Activated T-helper 2 cell treated with anti-CD3 and anti-CD28 coated beads, Interferon-gamma antibody, Interleukin-2, Interleukin-4, amounts not matched to agents 10 μg/mL and 5 μg/mL and 100 μg/mL, durations not matched to agents 14 hours and 24 hours and 36 hours (primary cell): ENCODE measurements at regions not wholly inside any gene's neighbourhood (a gene's known extent, or its start where the extent isn't known, plus 50 kb on each side); places are given as distances from the start of the nearest gene placed in this dataset.

ENCODE experiments used
- DNase-seq: peaks from one replicate; pipeline ENCODE4 v3.0.0; 2021; ENCODE audit warnings: low spot score
- H3K27ac Mint-ChIP-seq: one replicate; pipeline ENCODE4 v1.8.0; 2021; ENCODE audit warnings: mixed read lengths
- H3K27me3 Mint-ChIP-seq: one replicate; pipeline ENCODE4 v1.8.0; 2021; ENCODE audit warnings: low read depth, mixed read lengths
- H3K36me3 Mint-ChIP-seq: one replicate; pipeline ENCODE4 v1.8.0; 2021; ENCODE audit warnings: low read depth, mixed read lengths
- H3K4me1 Mint-ChIP-seq: one replicate; pipeline ENCODE4 v1.8.0; 2021; ENCODE audit warnings: low read depth, mixed read lengths
- H3K4me3 Mint-ChIP-seq: one replicate; pipeline ENCODE4 v1.8.0; 2021; ENCODE audit warnings: low read depth, mild to moderate bottlenecking, moderate library complexity, mixed read lengths
- H3K9me3 Mint-ChIP-seq: one replicate; pipeline ENCODE4 v1.8.0; 2021; ENCODE audit warnings: mixed read lengths
- intact Hi-C: fragments of 100-400 bp; cut with micrococcal nuclease; formaldehyde crosslinking; loops from one replicate; pipeline ENCODE4 v1.15.1; 2023

DNA sequence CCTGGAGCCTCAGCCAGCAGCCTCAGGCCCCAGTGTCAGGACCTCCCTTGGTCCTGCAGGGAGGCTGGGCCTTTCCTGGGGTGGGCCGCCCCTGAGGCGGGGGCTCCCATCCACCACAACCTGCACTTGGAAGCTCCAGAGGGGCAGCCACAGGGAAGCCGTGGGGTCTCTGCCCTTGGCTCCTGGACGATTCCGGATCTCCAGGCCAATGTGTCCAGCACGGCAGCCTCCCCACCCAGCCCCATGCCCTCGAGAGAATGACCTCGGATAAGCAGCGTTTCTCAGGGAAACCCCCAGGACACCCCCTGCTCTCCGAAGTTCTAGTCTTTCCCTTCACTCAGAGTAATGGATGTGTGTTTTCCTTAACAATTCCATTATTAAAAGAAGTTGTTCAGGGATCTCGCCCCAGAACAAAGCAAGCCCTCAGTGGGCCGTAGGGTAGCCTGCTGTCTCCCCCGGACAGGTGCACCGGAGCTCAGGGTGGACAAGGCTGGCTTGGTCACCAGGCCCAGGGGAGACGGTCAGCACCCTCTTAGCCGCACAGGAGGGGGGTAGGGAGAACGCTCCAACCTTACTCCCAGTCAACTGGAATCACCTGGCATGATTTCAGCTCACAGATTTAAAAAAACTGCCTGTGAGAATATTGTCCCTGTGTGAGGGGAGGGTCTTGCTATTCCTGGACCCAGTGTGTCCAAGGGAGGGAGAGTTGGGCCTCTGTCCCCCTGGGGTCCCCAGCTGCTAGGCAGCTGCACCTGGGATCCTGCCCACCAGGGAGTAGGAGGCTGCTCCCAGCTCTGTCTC, 72.2 kb upstream of the OTOS start:
- Mint-ChIP-seq H3K36me3 (no peaks in the 10 kb centered on the region), H3K4me1 (no peaks in the 10 kb centered on the region), H3K27ac (no peak overlapping the region), H3K4me3 (no peak overlapping the region), H3K27me3 (no peaks in the 10 kb centered on the region), H3K9me3 (no peaks in the 10 kb centered on the region)
- intact Hi-C loops = no loop called here
- DNase-seq = no peak

- intact Hi-C loops = no loop called here
- H3K36me3 Mint-ChIP-seq = no peaks in the 10 kb centered on the region
- DNase-seq = no peak
- H3K27ac Mint-ChIP-seq = no peak overlapping the region
- no peaks in the 10 kb centered on the region for H3K4me1 Mint-ChIP-seq
- no peaks in the 10 kb centered on the region for H3K27me3 Mint-ChIP-seq
- H3K4me3 Mint-ChIP-seq = no peak overlapping the region
- H3K9me3 Mint-ChIP-seq = no peaks in the 10 kb centered on the region
These were observed 72.7 kb upstream of the OTOS start for GRCh38 chr2:240213226-240213475.

- no peaks in the 10 kb centered on the region for H3K36me3 Mint-ChIP-seq
- H3K27ac Mint-ChIP-seq = no peak overlapping the region
- DNase-seq = no peak
- H3K4me1 Mint-ChIP-seq = no peaks in the 10 kb centered on the region
- intact Hi-C loops = no loop called here
- H3K9me3 Mint-ChIP-seq = no peaks in the 10 kb centered on the region
- H3K27me3 Mint-ChIP-seq = no peaks in the 10 kb centered on the region
- no peak overlapping the region for H3K4me3 Mint-ChIP-seq
These were observed 73.3 kb upstream of the OTOS start for GRCh38 chr2:240213476-240214421.

- H3K9me3 Mint-ChIP-seq = no peaks in the 10 kb centered on the region
- no peak overlapping the region for H3K27ac Mint-ChIP-seq
- no peaks in the 10 kb centered on the region for H3K4me1 Mint-ChIP-seq
- no peak overlapping the region for H3K4me3 Mint-ChIP-seq
- peaks cover 4% of the 10 kb centered on the region for H3K27me3 Mint-ChIP-seq
- no peaks in the 10 kb centered on the region for H3K36me3 Mint-ChIP-seq
- intact Hi-C loops = no loop called here
- no peak for DNase-seq
These were observed 74.6 kb upstream of the OTOS start for GRCh38 chr2:240214790-240215675.

DNA sequence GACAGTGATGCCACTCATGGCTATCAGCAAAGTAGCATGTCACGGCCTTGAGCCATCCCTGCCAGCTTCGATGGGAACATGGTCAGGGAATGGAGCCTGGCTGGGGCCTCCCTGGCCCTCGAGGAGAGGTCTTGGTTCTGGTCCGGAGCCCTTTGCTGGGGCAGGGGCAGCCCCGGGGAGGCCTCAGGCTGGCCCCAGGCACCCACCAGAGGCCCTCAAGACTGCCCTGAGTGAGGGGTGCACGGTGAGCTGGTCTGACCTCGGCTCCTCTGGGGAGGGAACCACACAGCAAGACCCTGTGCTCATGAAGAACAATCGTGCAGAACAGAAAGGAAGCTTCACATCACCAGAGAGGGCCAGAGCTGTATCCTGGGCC, 75.2 kb upstream of the OTOS start:
- Mint-ChIP-seq H3K4me3 (no peak overlapping the region), H3K4me1 (no peaks in the 10 kb centered on the region), H3K9me3 (no peaks in the 10 kb centered on the region), H3K27me3 (peaks cover 5% of the 10 kb centered on the region), H3K27ac (no peak overlapping the region), H3K36me3 (no peaks in the 10 kb centered on the region)
- DNase-seq = no peak
- intact Hi-C loops = no loop called here

DNA sequence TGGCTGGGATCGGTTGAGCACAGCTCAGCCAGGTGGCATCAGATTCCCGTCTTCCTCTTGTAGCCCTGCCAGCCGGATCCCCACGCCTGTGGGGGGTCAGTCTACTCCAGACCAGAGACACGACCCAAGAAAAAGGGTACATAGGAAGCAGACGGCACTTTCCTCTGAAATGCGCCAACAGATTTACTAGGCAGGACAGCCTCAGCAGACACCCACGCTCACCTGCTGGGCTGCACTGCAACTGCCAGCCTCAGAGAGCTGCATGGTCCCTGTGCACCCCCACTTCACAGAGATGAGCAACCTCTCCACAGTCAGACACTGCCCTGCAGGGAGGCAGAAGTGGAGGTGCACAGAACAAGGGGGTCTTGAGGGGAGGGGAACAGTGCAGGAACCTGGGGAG, 75.7 kb upstream of the OTOS start:
- Mint-ChIP-seq H3K9me3 (no peaks in the 10 kb centered on the region), H3K4me3 (no peak overlapping the region)
- no peak for DNase-seq

GRCh38 chr2:240217431-240218301, 77.2 kb upstream of the OTOS start:
- no peak overlapping the region for H3K27ac Mint-ChIP-seq
- intact Hi-C loops = no loop called here
- no peaks in the 10 kb centered on the region for H3K36me3 Mint-ChIP-seq
- no peak for DNase-seq
- no peaks in the 10 kb centered on the region for H3K4me1 Mint-ChIP-seq
- H3K27me3 Mint-ChIP-seq = peaks cover 9% of the 10 kb centered on the region
- no peak overlapping the region for H3K4me3 Mint-ChIP-seq
- no peaks in the 10 kb centered on the region for H3K9me3 Mint-ChIP-seq

More for the DNA sequence above, 75.7 kb upstream of the OTOS start:
- intact Hi-C loops = no loop called here
- H3K36me3 Mint-ChIP-seq = no peaks in the 10 kb centered on the region
- peaks cover 5% of the 10 kb centered on the region for H3K27me3 Mint-ChIP-seq
- no peaks in the 10 kb centered on the region for H3K4me1 Mint-ChIP-seq
- no peak overlapping the region for H3K27ac Mint-ChIP-seq

GRCh38 chr2:240219208-240219890, 78.9 kb upstream of the OTOS start:
- Mint-ChIP-seq H3K36me3 (no peaks in the 10 kb centered on the region), H3K27me3 (peaks cover 19% of the 10 kb centered on the region), H3K4me3 (no peak overlapping the region), H3K9me3 (no peaks in the 10 kb centered on the region), H3K4me1 (no peaks in the 10 kb centered on the region), H3K27ac (no peak overlapping the region)
- DNase-seq = no peak
- intact Hi-C loops = no loop called here

DNA sequence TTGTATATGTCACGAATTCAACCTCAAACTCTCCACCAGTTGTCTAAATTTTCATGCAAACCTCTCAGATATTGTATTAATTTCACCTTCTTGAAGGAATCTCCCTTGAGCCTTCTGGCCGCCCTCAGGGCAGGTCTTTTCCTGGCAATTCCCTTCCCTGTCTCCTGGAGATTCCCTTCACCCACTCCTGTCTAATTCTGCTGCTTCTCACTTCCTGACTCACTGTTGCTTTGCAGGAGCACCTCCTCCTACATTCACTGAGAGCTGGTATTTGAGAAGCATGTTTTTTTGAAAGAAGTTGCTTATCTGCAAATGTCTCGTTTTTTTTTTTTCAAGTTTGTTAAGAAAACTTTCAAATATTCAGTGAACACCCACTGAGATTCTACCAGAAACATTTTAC, 79.9 kb upstream of the OTOS start:
- Mint-ChIP-seq H3K27ac (no peak overlapping the region), H3K4me1 (no peaks in the 10 kb centered on the region), H3K36me3 (no peaks in the 10 kb centered on the region), H3K4me3 (no peak overlapping the region), H3K9me3 (no peaks in the 10 kb centered on the region), H3K27me3 (peaks cover 19% of the 10 kb centered on the region)
- DNase-seq = peak; percentile 2
- intact Hi-C loops = no loop called here

DNA sequence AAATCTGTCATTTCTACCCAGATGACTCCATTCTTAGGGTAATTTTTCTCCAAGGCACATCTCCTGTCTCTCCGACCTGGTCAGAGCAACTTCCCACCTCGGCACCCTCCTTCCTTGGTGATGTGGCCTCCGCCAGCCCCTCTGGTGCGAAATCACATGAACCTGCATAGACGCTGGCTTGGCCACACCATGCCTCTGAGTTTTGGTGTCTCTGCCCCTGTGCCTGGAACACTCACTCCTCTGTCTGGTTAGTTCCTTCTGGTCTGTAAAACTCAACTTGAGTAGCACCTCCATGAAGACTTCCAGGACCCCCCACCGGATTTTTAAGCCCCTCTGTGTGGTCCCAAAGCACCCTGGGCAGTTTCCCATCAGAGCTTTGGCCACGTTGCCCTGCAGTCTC, 83.2 kb upstream of the OTOS start:
- no peak overlapping the region for H3K4me3 Mint-ChIP-seq
- DNase-seq = no peak
- H3K27ac Mint-ChIP-seq = no peak overlapping the region
- peaks cover 19% of the 10 kb centered on the region for H3K27me3 Mint-ChIP-seq
- peaks cover 5% of the 10 kb centered on the region for H3K9me3 Mint-ChIP-seq
- no peaks in the 10 kb centered on the region for H3K36me3 Mint-ChIP-seq
- no peaks in the 10 kb centered on the region for H3K4me1 Mint-ChIP-seq
- intact Hi-C loops = no loop called here

DNA sequence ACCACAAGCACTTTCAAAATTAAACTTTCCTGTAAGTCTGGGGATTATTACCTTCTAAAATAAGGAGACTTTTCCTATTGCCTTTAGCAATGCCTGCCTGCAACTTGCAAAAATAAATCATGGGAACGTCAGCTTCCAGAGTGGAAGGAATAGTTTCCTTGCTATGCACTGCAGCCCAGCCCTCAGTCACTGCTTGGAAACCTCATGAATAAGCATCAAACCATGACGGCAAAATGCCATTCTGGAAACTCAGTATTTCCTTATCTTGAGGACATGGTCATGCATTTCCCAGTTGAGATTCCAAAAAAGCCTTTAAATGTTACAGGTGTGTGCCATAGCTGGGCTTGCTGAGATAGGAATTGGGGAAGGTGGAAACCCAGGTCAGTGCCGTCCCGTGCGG, 84.2 kb upstream of the OTOS start:
- Mint-ChIP-seq H3K4me1 (no peaks in the 10 kb centered on the region), H3K4me3 (no peak overlapping the region), H3K36me3 (no peaks in the 10 kb centered on the region), H3K9me3 (peaks cover 15% of the 10 kb centered on the region), H3K27me3 (peaks cover 18% of the 10 kb centered on the region), H3K27ac (no peak overlapping the region)
- intact Hi-C loops = no loop called here
- DNase-seq = no peak

DNA sequence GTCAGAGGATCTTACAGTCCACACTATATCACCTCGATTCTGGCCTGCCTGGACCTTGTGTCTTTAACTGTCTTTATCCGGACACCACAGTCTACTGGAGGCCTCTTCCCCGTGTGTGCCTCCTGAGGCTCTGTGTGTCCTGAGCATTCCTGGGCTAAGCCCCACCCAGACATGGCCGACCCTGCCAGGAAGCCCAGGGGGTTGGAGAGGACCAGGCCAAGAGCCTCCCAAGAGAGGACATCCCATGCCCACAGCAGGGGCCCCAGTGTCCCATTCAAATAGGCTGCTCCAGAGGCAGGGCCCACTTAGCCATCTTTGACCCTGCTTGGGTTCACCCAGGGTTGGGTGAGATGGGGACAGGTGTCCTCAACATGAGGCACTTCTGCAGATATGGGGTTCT, 84.7 kb upstream of the OTOS start:
- no peak for DNase-seq
- Mint-ChIP-seq H3K36me3 (no peaks in the 10 kb centered on the region), H3K27ac (no peak overlapping the region), H3K4me3 (no peak overlapping the region), H3K27me3 (peaks cover 14% of the 10 kb centered on the region), H3K9me3 (peaks cover 20% of the 10 kb centered on the region), H3K4me1 (no peaks in the 10 kb centered on the region)
- intact Hi-C loops = no loop called here
